ENCODE measurements at regions not wholly inside any gene's neighbourhood (a gene's known extent, or its start where the extent isn't known, plus 50 kb on each side); places are given as distances from the start of the nearest gene placed in this dataset.

DNA sequence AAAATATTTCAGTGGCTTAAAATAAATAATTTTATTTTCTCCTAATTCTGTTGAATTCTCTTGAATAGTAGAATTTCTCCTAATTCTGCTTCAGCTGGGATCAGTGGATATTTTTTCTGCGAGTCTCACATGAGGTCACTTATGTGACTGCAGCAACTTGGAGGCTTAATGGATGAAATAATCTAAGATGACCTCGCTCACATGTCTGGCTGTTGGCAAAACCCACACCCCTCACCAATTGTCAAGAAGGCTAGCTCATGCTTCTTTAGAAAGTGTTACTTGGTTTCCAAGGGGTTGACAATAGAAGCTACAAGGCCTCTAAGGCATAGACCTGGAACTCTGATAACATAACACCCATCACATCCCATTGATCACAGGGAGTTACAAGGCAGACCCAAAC lies 156.9 kb upstream of the DPYD start:
- H3K27ac ChIP-seq (ENCODE audit: insufficient read depth in 1 of 2, low read depth in 1 of 2, low read length in 2 of 2, poor library complexity in 1 of 2, severe bottlenecking in 2 of 2): no peak overlapping the region
- 100% methylated on average over 2 of the region's 2 CpGs for WGBS (ENCODE audit: insufficient coverage)
- POLR2A ChIA-PET: no interaction called here
- no peak for DNase-seq
- CTCF ChIA-PET: no interaction called here
- no peaks in the 10 kb centered on the region for H3K4me1 ChIP-seq (ENCODE audit: control extremely low read depth in 1 of 4, control insufficient read depth in 4 of 4, insufficient read depth in 4 of 4, low read length in 3 of 4)
- H3K27me3 ChIP-seq (replicated peaks in 2 of 5; ENCODE audit: control insufficient read depth in 4 of 5, insufficient read depth in 5 of 5, low read length in 4 of 5): no peaks in the 10 kb centered on the region
- no peaks in the 10 kb centered on the region for H3K36me3 ChIP-seq (ENCODE audit: control insufficient read depth in 4 of 4, insufficient read depth in 4 of 4, low read length in 3 of 4)
- H3K9me3 ChIP-seq (ENCODE audit: control extremely low read depth in 1 of 5, control insufficient read depth in 4 of 5, insufficient read depth in 2 of 5, low read depth in 1 of 5, low read length in 4 of 5): no peaks in the 10 kb centered on the region
- H3K4me3 ChIP-seq (ENCODE audit: control insufficient read depth in 1 of 7, extremely low read depth in 1 of 7, insufficient read depth in 4 of 7, low read depth in 2 of 7, low read length in 6 of 7): no peak overlapping the region

DNA sequence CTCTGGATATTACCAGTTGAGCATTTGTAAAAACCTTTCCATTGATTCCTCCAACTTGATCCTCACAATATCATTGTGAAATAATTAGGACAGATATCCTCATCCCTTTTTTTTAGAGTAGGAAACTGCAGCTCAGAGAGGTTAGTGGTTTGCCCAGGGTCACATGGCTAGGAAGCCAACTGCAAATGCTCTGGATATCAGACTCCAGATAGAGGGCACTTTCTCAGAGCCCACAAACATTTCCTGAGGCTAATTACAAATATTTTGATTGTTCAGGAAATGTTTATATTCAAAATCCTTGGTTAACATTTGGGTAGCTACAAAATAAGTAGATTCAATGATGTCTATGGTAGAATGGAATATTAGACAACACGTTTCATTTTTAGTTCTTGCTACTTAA lies 154.8 kb upstream of the DPYD start:
- Histone ChIP-seq H3K4me1 (ENCODE audit: control extremely low read depth in 1 of 4, control insufficient read depth in 4 of 4, insufficient read depth in 4 of 4, low read length in 3 of 4) (no peaks in the 10 kb centered on the region), H3K27ac (ENCODE audit: insufficient read depth in 1 of 2, low read depth in 1 of 2, low read length in 2 of 2, poor library complexity in 1 of 2, severe bottlenecking in 2 of 2) (no peak overlapping the region), H3K36me3 (ENCODE audit: control insufficient read depth in 4 of 4, insufficient read depth in 4 of 4, low read length in 3 of 4) (no peaks in the 10 kb centered on the region), H3K4me3 (ENCODE audit: control insufficient read depth in 1 of 7, extremely low read depth in 1 of 7, insufficient read depth in 4 of 7, low read depth in 2 of 7, low read length in 6 of 7) (no peak overlapping the region), H3K9me3 (ENCODE audit: control extremely low read depth in 1 of 5, control insufficient read depth in 4 of 5, insufficient read depth in 2 of 5, low read depth in 1 of 5, low read length in 4 of 5) (no peaks in the 10 kb centered on the region), H3K27me3 (replicated peaks in 2 of 5; ENCODE audit: control insufficient read depth in 4 of 5, insufficient read depth in 5 of 5, low read length in 4 of 5) (no peaks in the 10 kb centered on the region)
- 100% methylated on average over 1 of the region's 1 CpG for WGBS (ENCODE audit: insufficient coverage)
- DNase-seq: no peak
- ChIA-PET POLR2A (no interaction called here), CTCF (interaction anchor here (1.5 kb wide), 1 partner anchor 22 kb away, joined by 3 read pairs; no protein-coding TSS in a partner anchor)

DNA sequence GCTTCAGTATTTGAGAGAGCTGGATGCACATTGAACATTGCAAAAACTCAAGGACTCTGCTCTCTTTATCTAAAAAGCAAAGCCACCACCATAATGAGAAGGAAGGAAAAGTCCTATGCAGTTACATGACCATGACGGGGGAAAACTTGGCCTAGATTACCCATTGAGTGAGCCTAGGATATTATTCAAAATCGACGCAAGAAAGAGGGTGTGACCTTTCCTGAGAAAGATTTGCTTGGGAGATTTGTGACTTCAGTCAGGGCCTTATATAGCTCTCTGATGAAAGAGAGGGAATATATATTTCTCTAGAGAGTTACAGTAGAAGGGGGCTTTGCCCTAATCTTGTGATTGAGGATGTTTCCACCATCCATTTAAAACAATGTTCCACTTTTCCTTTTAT lies 153.0 kb upstream of the DPYD start:
- H3K27ac ChIP-seq (ENCODE audit: insufficient read depth in 1 of 2, low read depth in 1 of 2, low read length in 2 of 2, poor library complexity in 1 of 2, severe bottlenecking in 2 of 2): no peak overlapping the region
- CTCF ChIA-PET: no interaction called here
- POLR2A ChIA-PET: no interaction called here
- H3K4me3 ChIP-seq (ENCODE audit: control insufficient read depth in 1 of 7, extremely low read depth in 1 of 7, insufficient read depth in 4 of 7, low read depth in 2 of 7, low read length in 6 of 7): no peak overlapping the region
- DNase-seq: no peak
- H3K36me3 ChIP-seq (ENCODE audit: control insufficient read depth in 4 of 4, insufficient read depth in 4 of 4, low read length in 3 of 4): no peaks in the 10 kb centered on the region
- H3K9me3 ChIP-seq (ENCODE audit: control extremely low read depth in 1 of 5, control insufficient read depth in 4 of 5, insufficient read depth in 2 of 5, low read depth in 1 of 5, low read length in 4 of 5): no peaks in the 10 kb centered on the region
- 93% methylated on average over 3 of the region's 3 CpGs for WGBS (ENCODE audit: insufficient coverage)
- H3K4me1 ChIP-seq (ENCODE audit: control extremely low read depth in 1 of 4, control insufficient read depth in 4 of 4, insufficient read depth in 4 of 4, low read length in 3 of 4): no peaks in the 10 kb centered on the region
- H3K27me3 ChIP-seq (replicated peaks in 2 of 5; ENCODE audit: control insufficient read depth in 4 of 5, insufficient read depth in 5 of 5, low read length in 4 of 5): no peaks in the 10 kb centered on the region

DNA sequence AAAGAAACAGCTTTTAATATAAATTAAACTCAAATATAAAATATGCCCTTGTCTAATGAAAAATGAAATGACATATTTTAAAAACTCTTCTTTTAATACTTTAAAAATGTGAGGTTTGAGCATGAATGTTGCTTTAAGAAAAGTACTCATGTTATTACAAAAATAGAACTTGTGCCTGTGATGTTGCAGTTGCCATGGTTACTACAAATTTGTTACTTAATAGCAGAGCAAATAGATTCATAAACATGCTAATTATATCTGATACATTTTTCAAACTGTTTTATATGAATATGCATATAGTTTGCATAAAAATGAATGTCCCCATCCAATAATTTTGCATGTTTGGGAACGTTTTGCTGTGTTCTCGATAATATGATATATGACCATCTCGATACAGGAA lies 152.3 kb upstream of the DPYD start:
- WGBS (ENCODE audit: insufficient coverage): no CpG with 5 or more reads among the region's 3 CpGs
- Histone ChIP-seq H3K27ac (ENCODE audit: insufficient read depth in 1 of 2, low read depth in 1 of 2, low read length in 2 of 2, poor library complexity in 1 of 2, severe bottlenecking in 2 of 2) (no peak overlapping the region), H3K9me3 (ENCODE audit: control extremely low read depth in 1 of 5, control insufficient read depth in 4 of 5, insufficient read depth in 2 of 5, low read depth in 1 of 5, low read length in 4 of 5) (no peaks in the 10 kb centered on the region), H3K4me1 (ENCODE audit: control extremely low read depth in 1 of 4, control insufficient read depth in 4 of 4, insufficient read depth in 4 of 4, low read length in 3 of 4) (no peaks in the 10 kb centered on the region), H3K27me3 (replicated peaks in 2 of 5; ENCODE audit: control insufficient read depth in 4 of 5, insufficient read depth in 5 of 5, low read length in 4 of 5) (no peaks in the 10 kb centered on the region), H3K4me3 (ENCODE audit: control insufficient read depth in 1 of 7, extremely low read depth in 1 of 7, insufficient read depth in 4 of 7, low read depth in 2 of 7, low read length in 6 of 7) (no peak overlapping the region), H3K36me3 (ENCODE audit: control insufficient read depth in 4 of 4, insufficient read depth in 4 of 4, low read length in 3 of 4) (no peaks in the 10 kb centered on the region)
- CTCF ChIA-PET: no interaction called here
- POLR2A ChIA-PET: no interaction called here
- no peak for DNase-seq

DNA sequence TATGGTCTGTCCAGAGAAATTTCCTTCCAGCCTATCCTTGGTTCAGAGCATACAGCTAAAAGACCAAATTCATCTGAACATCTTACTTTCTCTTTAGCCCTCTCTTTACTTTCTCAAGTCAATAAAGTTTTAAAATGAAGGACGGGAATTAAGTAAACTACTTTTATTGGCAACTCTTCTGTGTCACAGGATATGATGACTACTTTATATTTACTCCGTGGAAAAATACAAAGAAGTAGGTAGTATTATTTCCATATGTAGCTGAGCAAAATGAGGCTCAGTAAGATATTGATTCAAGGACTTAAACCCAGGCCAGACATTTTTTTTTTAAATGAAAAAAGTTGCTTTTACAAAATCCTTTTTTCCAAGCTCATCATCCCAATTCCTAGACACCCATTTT lies 151.2 kb upstream of the DPYD start:
- peaks cover 0 to 2% (median 0%) of the 10 kb centered on the region in 5 experiments for H3K27me3 ChIP-seq (replicated peaks in 2 of 5; ENCODE audit: control insufficient read depth in 4 of 5, insufficient read depth in 5 of 5, low read length in 4 of 5)
- ChIA-PET POLR2A (no interaction called here), CTCF (interaction anchor here (0.7 kb wide), 1 partner anchor 61 kb away, joined by 3 read pairs; no protein-coding TSS in a partner anchor)

DNA sequence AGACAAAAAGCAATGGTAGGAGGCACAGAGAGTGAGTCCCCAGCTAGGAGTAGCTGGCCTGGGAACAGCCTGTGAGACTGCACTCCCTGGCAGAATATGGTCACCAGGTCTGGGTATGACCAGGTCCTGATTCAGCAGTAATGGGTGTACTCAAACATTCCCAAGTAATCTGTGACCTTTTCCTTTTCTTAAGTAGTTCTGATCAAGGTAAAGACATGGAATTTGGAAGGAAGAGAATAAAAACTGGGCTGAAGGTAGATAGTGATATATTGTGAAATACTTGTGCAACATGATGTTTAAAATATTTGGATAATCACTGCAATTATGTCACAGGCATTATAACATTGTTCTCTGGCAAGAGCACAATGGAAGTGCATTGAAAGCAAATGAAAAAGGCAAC lies 147.2 kb upstream of the DPYD start:
- Histone ChIP-seq H3K36me3 (ENCODE audit: control insufficient read depth in 4 of 4, insufficient read depth in 4 of 4, low read length in 3 of 4) (no peaks in the 10 kb centered on the region), H3K9me3 (ENCODE audit: control extremely low read depth in 1 of 5, control insufficient read depth in 4 of 5, insufficient read depth in 2 of 5, low read depth in 1 of 5, low read length in 4 of 5) (no peaks in the 10 kb centered on the region), H3K4me1 (ENCODE audit: control extremely low read depth in 1 of 4, control insufficient read depth in 4 of 4, insufficient read depth in 4 of 4, low read length in 3 of 4) (no peaks in the 10 kb centered on the region), H3K27ac (ENCODE audit: insufficient read depth in 1 of 2, low read depth in 1 of 2, low read length in 2 of 2, poor library complexity in 1 of 2, severe bottlenecking in 2 of 2) (no peak overlapping the region), H3K27me3 (replicated peaks in 2 of 5; ENCODE audit: control insufficient read depth in 4 of 5, insufficient read depth in 5 of 5, low read length in 4 of 5) (peaks cover 0 to 2% (median 0%) of the 10 kb centered on the region in 5 experiments), H3K4me3 (ENCODE audit: control insufficient read depth in 1 of 7, extremely low read depth in 1 of 7, insufficient read depth in 4 of 7, low read depth in 2 of 7, low read length in 6 of 7) (no peak overlapping the region)
- CTCF ChIA-PET: no interaction called here
- no peak for DNase-seq
- POLR2A ChIA-PET: no interaction called here

More for the DNA sequence above, 151.2 kb upstream of the DPYD start:
- no peak for DNase-seq
- Histone ChIP-seq H3K4me1 (ENCODE audit: control extremely low read depth in 1 of 4, control insufficient read depth in 4 of 4, insufficient read depth in 4 of 4, low read length in 3 of 4) (no peaks in the 10 kb centered on the region), H3K4me3 (ENCODE audit: control insufficient read depth in 1 of 7, extremely low read depth in 1 of 7, insufficient read depth in 4 of 7, low read depth in 2 of 7, low read length in 6 of 7) (no peak overlapping the region), H3K36me3 (ENCODE audit: control insufficient read depth in 4 of 4, insufficient read depth in 4 of 4, low read length in 3 of 4) (no peaks in the 10 kb centered on the region), H3K9me3 (ENCODE audit: control extremely low read depth in 1 of 5, control insufficient read depth in 4 of 5, insufficient read depth in 2 of 5, low read depth in 1 of 5, low read length in 4 of 5) (no peaks in the 10 kb centered on the region), H3K27ac (ENCODE audit: insufficient read depth in 1 of 2, low read depth in 1 of 2, low read length in 2 of 2, poor library complexity in 1 of 2, severe bottlenecking in 2 of 2) (no peak overlapping the region)
- WGBS (ENCODE audit: insufficient coverage): no CpG with 5 or more reads among the region's 2 CpGs

DNA sequence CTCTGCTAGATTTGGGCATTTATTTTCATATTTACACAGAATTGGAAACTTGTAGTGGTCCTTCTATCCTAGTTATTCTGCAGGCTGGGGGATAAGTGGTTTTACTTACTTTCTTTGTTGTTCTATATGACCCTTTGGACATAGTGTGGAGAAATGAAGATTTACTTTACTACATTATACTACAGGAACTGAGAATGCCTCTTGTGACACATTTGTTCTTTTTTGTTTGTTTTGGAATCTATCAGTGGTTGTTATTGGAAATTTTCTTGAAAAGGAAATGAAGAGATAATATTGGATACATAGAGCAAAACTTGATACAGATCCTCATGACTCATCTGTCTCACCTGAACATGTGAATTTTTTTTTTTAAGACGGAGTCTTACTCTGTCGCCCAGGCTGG lies 146.1 kb upstream of the DPYD start:
- no peaks in the 10 kb centered on the region for H3K9me3 ChIP-seq (ENCODE audit: control extremely low read depth in 1 of 5, control insufficient read depth in 4 of 5, insufficient read depth in 2 of 5, low read depth in 1 of 5, low read length in 4 of 5)
- H3K27me3 ChIP-seq (replicated peaks in 2 of 5; ENCODE audit: control insufficient read depth in 4 of 5, insufficient read depth in 5 of 5, low read length in 4 of 5): peaks cover 0 to 2% (median 0%) of the 10 kb centered on the region in 5 experiments
- H3K4me3 ChIP-seq (ENCODE audit: control insufficient read depth in 1 of 7, extremely low read depth in 1 of 7, insufficient read depth in 4 of 7, low read depth in 2 of 7, low read length in 6 of 7): no peak overlapping the region
- CTCF ChIA-PET: no interaction called here
- no peaks in the 10 kb centered on the region for H3K4me1 ChIP-seq (ENCODE audit: control extremely low read depth in 1 of 4, control insufficient read depth in 4 of 4, insufficient read depth in 4 of 4, low read length in 3 of 4)
- H3K36me3 ChIP-seq (ENCODE audit: control insufficient read depth in 4 of 4, insufficient read depth in 4 of 4, low read length in 3 of 4): no peaks in the 10 kb centered on the region
- WGBS (ENCODE audit: insufficient coverage): 100% methylated on average over 2 of the region's 2 CpGs
- DNase-seq: no peak
- POLR2A ChIA-PET: no interaction called here
- no peak overlapping the region for H3K27ac ChIP-seq (ENCODE audit: insufficient read depth in 1 of 2, low read depth in 1 of 2, low read length in 2 of 2, poor library complexity in 1 of 2, severe bottlenecking in 2 of 2)

All from common myeloid progenitor, CD34-positive (primary cell).